T-cell (primary cell): ENCODE measurements at regions not wholly inside any gene's neighbourhood (a gene's known extent, or its start where the extent isn't known, plus 50 kb on each side); places are given as distances from the start of the nearest gene placed in this dataset.

Experiments
- ATAC-seq, 4 experiments: fragments of 200-7000 bp in 3 of 4; fragments of 150-1000 bp in 1 of 4; cut with Tn5 transposase; replicated peaks in 1 of 4; 1 replicate in 3 of 4; 2 replicates in 1 of 4; pipeline ENCODE4 v1.10.0; 2021; ENCODE audit warnings: moderate library complexity in 3 of 4, mild to moderate bottlenecking in 2 of 4, moderate number of reproducible peaks in 1 of 4
- CTCF ChIA-PET, 2 donors: fragments of 300-600 bp; sonication (Branson Sonifier 250); formaldehyde crosslinking; loops; one replicate each; lab custom pipeline; 2022; ENCODE audit warnings: antibody characterized with exemption in 2 of 2; lab: Charles Lee
- POLR2A ChIA-PET, 2 donors: fragments of 300-600 bp; sonication (Branson Sonifier 250); formaldehyde crosslinking; loops; one replicate each; lab custom pipeline; 2022; ENCODE audit warnings: antibody characterized with exemption in 2 of 2; lab: Charles Lee
- DNase-seq, 35 experiments: peaks; one replicate each; pipeline versions ENCODE4 v3.0.0 to v3.0.0-alpha.2; 2013 to 2023
- H3K27ac ChIP-seq: one replicate; pipeline ENCODE4 v1.5.1; 2013; ENCODE audit warnings: low read length
- H3K27me3 ChIP-seq, 2 experiments: replicated peaks in 1 of 2; 1 replicate in 1 of 2; 2 replicates in 1 of 2; pipeline versions ENCODE4 v1.6.1 to v1.7.0; 2013; ENCODE audit warnings: low read length in 1 of 2, mixed read lengths in 1 of 2; ENCODE audit not compliant: control insufficient read depth in 2 of 2, insufficient read depth in 2 of 2; ENCODE audit errors: extremely low read depth in 1 of 2
- H3K36me3 ChIP-seq, 2 donors: 1 replicate in 1 of 2; 2 replicates in 1 of 2; pipeline versions ENCODE4 v1.6.1 to v1.7.0; 2013; ENCODE audit warnings: low read length in 1 of 2; ENCODE audit not compliant: control insufficient read depth in 2 of 2, insufficient read depth in 1 of 2; ENCODE audit errors: extremely low read depth in 1 of 2
- H3K4me1 ChIP-seq, 2 experiments: 1 replicate in 1 of 2; 2 replicates in 1 of 2; pipeline versions ENCODE4 v1.6.1 to v1.7.0; 2013; ENCODE audit warnings: low read length in 2 of 2, mixed read lengths in 1 of 2; ENCODE audit not compliant: insufficient read depth in 2 of 2, control insufficient read depth in 1 of 2; ENCODE audit errors: extremely low read depth in 1 of 2
- H3K4me3 ChIP-seq, 2 donors: 1 replicate in 1 of 2; 2 replicates in 1 of 2; pipeline versions ENCODE4 v1.5.1 to v1.7.0; 2013; ENCODE audit warnings: mild to moderate bottlenecking in 2 of 2, low read length in 1 of 2, moderate library complexity in 1 of 2; ENCODE audit not compliant: control insufficient read depth in 1 of 2; ENCODE audit errors: extremely low read depth in 1 of 2
- H3K9me3 ChIP-seq: 2 replicates; pipeline ENCODE4 v1.7.0; 2013
- H3K27ac Mint-ChIP-seq, 2 donors: one replicate each; pipeline ENCODE4 v1.8.0; 2020 to 2021; ENCODE audit warnings: mild to moderate bottlenecking in 2 of 2, mixed read lengths in 2 of 2
- H3K27me3 Mint-ChIP-seq, 2 donors: one replicate each; pipeline ENCODE4 v1.8.0; 2021 to 2022; ENCODE audit warnings: mixed read lengths in 2 of 2
- H3K36me3 Mint-ChIP-seq: one replicate; pipeline ENCODE4 v1.8.0; 2021; ENCODE audit warnings: mixed read lengths
- H3K4me1 Mint-ChIP-seq, 3 donors: one replicate each; pipeline ENCODE4 v1.8.0; 2020 to 2022; ENCODE audit warnings: mixed read lengths in 3 of 3, mild to moderate bottlenecking in 1 of 3
- H3K4me3 Mint-ChIP-seq, 3 donors: one replicate each; pipeline ENCODE4 v1.8.0; 2020 to 2022; ENCODE audit warnings: mild to moderate bottlenecking in 3 of 3, mixed read lengths in 3 of 3, moderate library complexity in 3 of 3
- H3K9me3 Mint-ChIP-seq, 3 donors: one replicate each; pipeline ENCODE4 v1.8.0; 2020 to 2022; ENCODE audit warnings: mixed read lengths in 3 of 3
- WGBS: methylation state at CpG from one replicate; pipeline ENCODE4 v1.1.5; 2013; ENCODE audit warnings: missing lambda C conversion rate; ENCODE audit not compliant: insufficient coverage; 5-methylcytosine and 5-hydroxymethylcytosine counted together

- ATAC-seq (no peak), DNase-seq (no peak)
- no peaks in the 10 kb centered on the region for H3K27me3 ChIP-seq
- H3K4me3 ChIP-seq: no peak overlapping the region
- Mint-ChIP-seq H3K9me3 (no peaks in the 10 kb centered on the region), H3K4me3 (no peak overlapping the region), H3K36me3 (no peaks in the 10 kb centered on the region), H3K4me1 (no peaks in the 10 kb centered on the region), H3K27me3 (peaks cover 0 to 7% of the 10 kb centered on the region in 2 donors), H3K27ac (no peak overlapping the region)
- no peaks in the 10 kb centered on the region for H3K4me1 ChIP-seq
- H3K36me3 ChIP-seq: no peaks in the 10 kb centered on the region
- ChIA-PET CTCF (interaction anchor here (1.0 to 2.1 kb wide), 8 partner anchors 8 to 1504 kb away, joined by 3 to 9 read pairs (median 5); no protein-coding TSS in a partner anchor), POLR2A (no interaction called here)
- H3K27ac ChIP-seq: no peak overlapping the region
- H3K9me3 ChIP-seq: no peaks in the 10 kb centered on the region
- no CpG with 5 or more reads among the region's 3 CpGs for WGBS
Observed at GRCh38 chr6:85353012-85353411, 96.9 kb upstream of the NT5E start.

- H3K4me1 ChIP-seq: no peaks in the 10 kb centered on the region
- no peaks in the 10 kb centered on the region for H3K36me3 Mint-ChIP-seq
- peaks cover 0 to 11% of the 10 kb centered on the region in 2 donors for H3K27me3 Mint-ChIP-seq
- H3K4me1 Mint-ChIP-seq: no peaks in the 10 kb centered on the region
- 67% methylated on average over 1 of the region's 5 CpGs for WGBS
- ChIA-PET CTCF (no interaction called here), POLR2A (no interaction called here)
- no peaks in the 10 kb centered on the region for H3K9me3 Mint-ChIP-seq
- no peak for ATAC-seq
- no peak for DNase-seq
- H3K4me3 ChIP-seq: no peak overlapping the region
- H3K27me3 ChIP-seq: peaks cover 0 to 2% of the 10 kb centered on the region in 2 experiments
- no peak overlapping the region for H3K4me3 Mint-ChIP-seq
- H3K9me3 ChIP-seq: no peaks in the 10 kb centered on the region
- H3K27ac ChIP-seq: no peak overlapping the region
- H3K36me3 ChIP-seq: no peaks in the 10 kb centered on the region
- H3K27ac Mint-ChIP-seq: no peak overlapping the region
Observed at GRCh38 chr6:85348643-85349042, 101.2 kb upstream of the NT5E start.

- no peak overlapping the region for H3K27ac ChIP-seq
- ATAC-seq: no peak
- Mint-ChIP-seq H3K27ac (no peak overlapping the region), H3K4me3 (no peak overlapping the region), H3K4me1 (no peaks in the 10 kb centered on the region), H3K36me3 (no peaks in the 10 kb centered on the region), H3K9me3 (no peaks in the 10 kb centered on the region), H3K27me3 (peaks cover 1 to 17% of the 10 kb centered on the region in 2 donors)
- CTCF ChIA-PET: no interaction called here
- no CpG with 5 or more reads among the region's 1 CpG for WGBS
- POLR2A ChIA-PET: no interaction called here
- peaks cover 0 to 2% of the 10 kb centered on the region in 2 experiments for H3K27me3 ChIP-seq
- H3K4me1 ChIP-seq: no peaks in the 10 kb centered on the region
- H3K36me3 ChIP-seq: no peaks in the 10 kb centered on the region
- H3K4me3 ChIP-seq: no peak overlapping the region
- DNase-seq: no peak
- no peaks in the 10 kb centered on the region for H3K9me3 ChIP-seq
Observed at GRCh38 chr6:85347812-85348211, 102.1 kb upstream of the NT5E start.

- ATAC-seq: no peak
- ChIA-PET CTCF (no interaction called here), POLR2A (no interaction called here)
- Histone ChIP-seq H3K36me3 (no peaks in the 10 kb centered on the region), H3K27ac (no peak overlapping the region), H3K4me3 (no peak overlapping the region), H3K9me3 (no peaks in the 10 kb centered on the region), H3K4me1 (no peaks in the 10 kb centered on the region), H3K27me3 (peaks cover 0 to 2% of the 10 kb centered on the region in 2 experiments)
- no CpG with 5 or more reads among the region's 1 CpG for WGBS
- H3K27ac Mint-ChIP-seq: no peak overlapping the region
- no peaks in the 10 kb centered on the region for H3K36me3 Mint-ChIP-seq
- no peaks in the 10 kb centered on the region for H3K9me3 Mint-ChIP-seq
- no peak overlapping the region for H3K4me3 Mint-ChIP-seq
- no peaks in the 10 kb centered on the region for H3K4me1 Mint-ChIP-seq
- no peak for DNase-seq
- H3K27me3 Mint-ChIP-seq: peaks cover 1 to 23% of the 10 kb centered on the region in 2 donors
Observed at GRCh38 chr6:85346196-85346595, 103.7 kb upstream of the NT5E start.

- ChIA-PET CTCF (no interaction called here), POLR2A (no interaction called here)
- Mint-ChIP-seq H3K4me3 (no peak overlapping the region), H3K4me1 (no peaks in the 10 kb centered on the region), H3K36me3 (no peaks in the 10 kb centered on the region), H3K27me3 (peaks cover 1 to 24% of the 10 kb centered on the region in 2 donors), H3K9me3 (no peaks in the 10 kb centered on the region), H3K27ac (no peak overlapping the region)
- Histone ChIP-seq H3K4me1 (no peaks in the 10 kb centered on the region), H3K9me3 (no peaks in the 10 kb centered on the region), H3K4me3 (no peak overlapping the region), H3K27ac (no peak overlapping the region), H3K36me3 (no peaks in the 10 kb centered on the region), H3K27me3 (peaks cover 2 to 11% of the 10 kb centered on the region in 2 experiments)
- DNase-seq: no peak
- ATAC-seq: no peak
- WGBS: no CpG with 5 or more reads among the region's 1 CpG
Observed at GRCh38 chr6:85344996-85345395, 104.9 kb upstream of the NT5E start.

GRCh38 chr6:85343428-85343827, 106.5 kb upstream of the NT5E start:
- no peak overlapping the region for H3K4me3 Mint-ChIP-seq
- no peaks in the 10 kb centered on the region for H3K9me3 ChIP-seq
- no peaks in the 10 kb centered on the region for H3K36me3 ChIP-seq
- ChIA-PET POLR2A (no interaction called here), CTCF (interaction anchor here in 1 of 2 donors (0.7 to 1.2 kb wide), 2 partner anchors 9 to 93 kb away, joined by 3 to 5 read pairs; no protein-coding TSS in a partner anchor)
- no peaks in the 10 kb centered on the region for H3K4me1 Mint-ChIP-seq
- no peak for ATAC-seq
- no CpG with 5 or more reads among the region's 1 CpG for WGBS
- peaks cover 2 to 12% of the 10 kb centered on the region in 2 experiments for H3K27me3 ChIP-seq
- H3K27ac ChIP-seq: no peak overlapping the region
- no peaks in the 10 kb centered on the region for H3K36me3 Mint-ChIP-seq
- peaks cover 4 to 20% of the 10 kb centered on the region in 2 donors for H3K27me3 Mint-ChIP-seq
- no peaks in the 10 kb centered on the region for H3K4me1 ChIP-seq
- H3K9me3 Mint-ChIP-seq: no peaks in the 10 kb centered on the region
- no peak for DNase-seq
- H3K27ac Mint-ChIP-seq: no peak overlapping the region
- H3K4me3 ChIP-seq: no peak overlapping the region

GRCh38 chr6:85329196-85329595, 120.7 kb upstream of the NT5E start:
- no peaks in the 10 kb centered on the region for H3K9me3 Mint-ChIP-seq
- H3K36me3 Mint-ChIP-seq: no peaks in the 10 kb centered on the region
- H3K27ac ChIP-seq: no peak overlapping the region
- H3K4me3 ChIP-seq: no peak overlapping the region
- 68% methylated on average over 4 of the region's 4 CpGs for WGBS
- H3K4me1 ChIP-seq: no peaks in the 10 kb centered on the region
- POLR2A ChIA-PET: no interaction called here
- no peak overlapping the region for H3K27ac Mint-ChIP-seq
- no peaks in the 10 kb centered on the region for H3K4me1 Mint-ChIP-seq
- no peaks in the 10 kb centered on the region for H3K9me3 ChIP-seq
- no peak overlapping the region for H3K4me3 Mint-ChIP-seq
- H3K36me3 ChIP-seq: no peaks in the 10 kb centered on the region
- ATAC-seq (no peak), DNase-seq (no peak)
- CTCF ChIA-PET: no interaction called here
- peaks cover 0 to 5% of the 10 kb centered on the region in 2 experiments for H3K27me3 ChIP-seq
- peaks cover 10 to 35% of the 10 kb centered on the region in 2 donors for H3K27me3 Mint-ChIP-seq
